DND-41 (cell line): ENCODE measurements at regions not wholly inside any gene's neighbourhood (a gene's known extent, or its start where the extent isn't known, plus 50 kb on each side); places are given as distances from the start of the nearest gene placed in this dataset.

Source experiments
- ATAC-seq: fragments of 200-7000 bp; cut with Tn5 transposase; 3 replicates; pipeline ENCODE4 v1.9.1; 2021; ENCODE audit warnings: low read depth; ENCODE audit not compliant: insufficient read depth
- DNase-seq: peaks from one replicate; pipeline ENCODE4 v3.0.0-alpha.2; 2020
- H2AFZ ChIP-seq: 2 replicates; pipeline ENCODE4 v1.6.0; 2012; ENCODE audit warnings: low read depth, low read length
- H3K27ac ChIP-seq: 2 replicates; pipeline ENCODE4 v1.5.1; 2012; ENCODE audit warnings: low read length, inconsistent platforms
- H3K27me3 ChIP-seq: fragments of 200-600 bp; sonication (generic); 2 replicates; pipeline ENCODE4 v1.6.0; 2012; ENCODE audit warnings: low read length, mild to moderate bottlenecking, inconsistent platforms; ENCODE audit not compliant: insufficient read depth, poor library complexity
- H3K36me3 ChIP-seq: 2 replicates; pipeline ENCODE4 v1.5.1; 2012; ENCODE audit warnings: low read length, inconsistent platforms; ENCODE audit not compliant: insufficient read depth
- H3K4me1 ChIP-seq: 2 replicates; pipeline ENCODE4 v1.5.1; 2012; ENCODE audit warnings: mild to moderate bottlenecking, low read length; ENCODE audit not compliant: insufficient read depth
- H3K4me2 ChIP-seq: 2 replicates; pipeline ENCODE4 v1.6.0; 2012; ENCODE audit warnings: mild to moderate bottlenecking, moderate library complexity, low read length, inconsistent platforms; ENCODE audit not compliant: insufficient read depth
- H3K4me3 ChIP-seq, 2 experiments: fragments of 200-600 bp in 1 of 2; shearing (Covaris generic) in 1 of 2; 2 replicates each; pipeline ENCODE4 v1.5.1; 2012 to 2016; ENCODE audit warnings: inconsistent platforms in 2 of 2, low read length in 2 of 2, mild to moderate bottlenecking in 2 of 2, low read depth in 1 of 2, moderate library complexity in 1 of 2
- H3K79me2 ChIP-seq: 2 replicates; pipeline ENCODE4 v1.6.0; 2012; ENCODE audit warnings: low read length, inconsistent platforms; ENCODE audit not compliant: insufficient read depth
- H3K9ac ChIP-seq: 2 replicates; pipeline ENCODE4 v1.6.0; 2012; ENCODE audit warnings: low read depth, mild to moderate bottlenecking, inconsistent platforms, low read length, moderate library complexity
- H3K9me3 ChIP-seq: 2 replicates; pipeline ENCODE4 v1.5.1; 2012; ENCODE audit warnings: low read length, moderate library complexity, mild to moderate bottlenecking, inconsistent platforms; ENCODE audit not compliant: insufficient read depth, severe bottlenecking
- H4K20me1 ChIP-seq: 2 replicates; pipeline ENCODE4 v1.6.0; 2012; ENCODE audit warnings: low read length; ENCODE audit not compliant: insufficient read depth
- CTCF ChIP-seq: IDR thresholded peaks from 2 replicates; pipeline ENCODE4 v1.5.1; 2012; ENCODE audit warnings: borderline replicate concordance, low read length, moderate library complexity, mild to moderate bottlenecking; ENCODE audit not compliant: poor library complexity, severe bottlenecking; ENCODE audit errors: extremely low read depth
- EZH2 ChIP-seq: IDR thresholded peaks from 3 replicates; pipeline ENCODE4 v1.6.1; 2012; ENCODE audit warnings: borderline replicate concordance, low read depth, mild to moderate bottlenecking, moderate library complexity, low read length, inconsistent platforms; ENCODE audit not compliant: severe bottlenecking

GRCh38 chr3:137325170-137325569 lies 367.4 kb downstream of the IL20RB start:
- Histone ChIP-seq H3K27ac (no peak overlapping the region), H3K27me3 (peaks cover 10% of the 10 kb centered on the region), H3K9ac (no peak overlapping the region), H3K9me3 (no peaks in the 10 kb centered on the region), H3K4me2 (no peak overlapping the region), H3K4me1 (no peaks in the 10 kb centered on the region), H3K36me3 (no peaks in the 10 kb centered on the region), H3K79me2 (no peaks in the 10 kb centered on the region), H3K4me3 (no peak overlapping the region), H2AFZ (no peak overlapping the region), H4K20me1 (no peaks in the 10 kb centered on the region)
- TF ChIP-seq EZH2: no peak
- TF ChIP-seq CTCF: no peak
- DNase-seq (no peak), ATAC-seq (no peak)

- no peak for TF ChIP-seq EZH2
- no peak for TF ChIP-seq CTCF
Measured at GRCh38 chr3:137325934-137326333, 368.2 kb downstream of the IL20RB start.

GRCh38 chr3:137329594-137329993 lies 371.8 kb downstream of the IL20RB start:
- DNase-seq: no peak
- no peak for ATAC-seq
- no peaks in the 10 kb centered on the region for H4K20me1 ChIP-seq
- H3K4me1 ChIP-seq: no peaks in the 10 kb centered on the region
- H3K27ac ChIP-seq: no peak overlapping the region
- no peak overlapping the region for H3K4me2 ChIP-seq
- H2AFZ ChIP-seq: no peak overlapping the region
- no peak overlapping the region for H3K4me3 ChIP-seq
- no peak for TF ChIP-seq CTCF
- TF ChIP-seq EZH2: no peak
- no peak overlapping the region for H3K9ac ChIP-seq
- no peaks in the 10 kb centered on the region for H3K79me2 ChIP-seq
- H3K27me3 ChIP-seq: peaks cover 10% of the 10 kb centered on the region
- H3K9me3 ChIP-seq: no peaks in the 10 kb centered on the region
- H3K36me3 ChIP-seq: no peaks in the 10 kb centered on the region

More at GRCh38 chr3:137325934-137326333, 368.2 kb downstream of the IL20RB start:
- Histone ChIP-seq H3K27ac (no peak overlapping the region), H3K4me2 (no peak overlapping the region), H3K4me1 (no peaks in the 10 kb centered on the region), H4K20me1 (no peaks in the 10 kb centered on the region), H3K9ac (no peak overlapping the region), H3K79me2 (no peaks in the 10 kb centered on the region), H3K27me3 (peaks cover 10% of the 10 kb centered on the region), H3K4me3 (no peak overlapping the region), H3K9me3 (no peaks in the 10 kb centered on the region), H2AFZ (no peak overlapping the region), H3K36me3 (no peaks in the 10 kb centered on the region)
- DNase-seq (no peak), ATAC-seq (no peak)

- no peak for TF ChIP-seq EZH2
- no peak for TF ChIP-seq CTCF
- Histone ChIP-seq H3K4me2 (no peak overlapping the region), H3K9ac (no peak overlapping the region), H3K36me3 (no peaks in the 10 kb centered on the region), H2AFZ (no peak overlapping the region), H3K4me1 (no peaks in the 10 kb centered on the region), H3K9me3 (no peaks in the 10 kb centered on the region), H3K4me3 (no peak overlapping the region), H3K79me2 (no peaks in the 10 kb centered on the region), H3K27ac (no peak overlapping the region), H3K27me3 (peaks cover 9% of the 10 kb centered on the region), H4K20me1 (no peaks in the 10 kb centered on the region)
- ATAC-seq (no peak), DNase-seq (no peak)
Measured at GRCh38 chr3:137330246-137330645, 372.5 kb downstream of the IL20RB start.
